Glutamatergic neuron (in vitro differentiated cells): ENCODE measurements at regions not wholly inside any gene's neighbourhood (a gene's known extent, or its start where the extent isn't known, plus 50 kb on each side); places are given as distances from the start of the nearest gene placed in this dataset.

Experiments used
- DNase-seq: peaks from one replicate; pipeline ENCODE4 v3.0.0; 2022
- H3K27ac Mint-ChIP-seq: one replicate; pipeline ENCODE4 v1.8.0; 2020; ENCODE audit warnings: mild to moderate bottlenecking, mixed read lengths, inconsistent platforms; ENCODE audit not compliant: unreplicated experiment
- H3K27me3 Mint-ChIP-seq: one replicate; pipeline ENCODE4 v1.8.0; 2020; ENCODE audit warnings: mild to moderate bottlenecking, moderate library complexity, mixed read lengths, inconsistent platforms; ENCODE audit not compliant: unreplicated experiment
- H3K36me3 Mint-ChIP-seq: one replicate; pipeline ENCODE4 v1.8.0; 2020; ENCODE audit warnings: mild to moderate bottlenecking, mixed read lengths, inconsistent platforms; ENCODE audit not compliant: unreplicated experiment
- H3K4me1 Mint-ChIP-seq: one replicate; pipeline ENCODE4 v1.8.0; 2020; ENCODE audit warnings: mild to moderate bottlenecking, low read depth, mixed read lengths, inconsistent platforms; ENCODE audit not compliant: unreplicated experiment
- H3K4me3 Mint-ChIP-seq: one replicate; pipeline ENCODE4 v1.8.0; 2020; ENCODE audit warnings: mild to moderate bottlenecking, mixed read lengths, inconsistent platforms; ENCODE audit not compliant: unreplicated experiment
- H3K9me3 Mint-ChIP-seq: one replicate; pipeline ENCODE4 v1.8.0; 2020; ENCODE audit warnings: mild to moderate bottlenecking, moderate library complexity, mixed read lengths, inconsistent platforms; ENCODE audit not compliant: unreplicated experiment
- TF ChIP-seq, protein P1 (sequence below): fragments of 200-600 bp; sonication (generic); IDR thresholded peaks from one replicate; pipeline ENCODE4 v1.5.0; 2021; ENCODE audit not compliant: partially characterized antibody, unreplicated experiment

DNA sequence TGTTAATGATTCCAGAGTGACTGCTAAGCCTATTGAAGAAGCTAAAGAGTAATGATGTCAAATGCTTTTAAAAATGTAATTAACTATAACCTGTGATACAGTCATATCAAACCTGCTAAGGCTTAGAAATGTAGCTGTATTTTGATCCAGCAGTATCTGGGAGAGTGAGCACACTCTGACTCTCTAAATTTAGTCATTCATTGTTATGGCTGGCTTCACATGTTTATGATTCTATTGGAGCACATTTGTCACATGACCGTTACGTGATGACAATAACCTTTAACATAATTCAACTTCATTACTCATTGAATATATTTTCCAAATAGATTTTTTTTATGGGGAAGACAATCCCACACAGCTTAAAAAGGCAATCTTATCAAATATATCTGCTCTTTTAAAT lies 587.1 kb downstream of the LMO4 start:
- no peak for DNase-seq
- H3K36me3 Mint-ChIP-seq, result peaks cover 7% of the 10 kb centered on the region
- H3K27ac Mint-ChIP-seq, result no peak overlapping the region
- H3K27me3 Mint-ChIP-seq, result no peaks in the 10 kb centered on the region
- H3K9me3 Mint-ChIP-seq, result peaks cover 4% of the 10 kb centered on the region
- no peak overlapping the region for H3K4me3 Mint-ChIP-seq
- no peaks in the 10 kb centered on the region for H3K4me1 Mint-ChIP-seq
- TF ChIP-seq, protein P1, sequence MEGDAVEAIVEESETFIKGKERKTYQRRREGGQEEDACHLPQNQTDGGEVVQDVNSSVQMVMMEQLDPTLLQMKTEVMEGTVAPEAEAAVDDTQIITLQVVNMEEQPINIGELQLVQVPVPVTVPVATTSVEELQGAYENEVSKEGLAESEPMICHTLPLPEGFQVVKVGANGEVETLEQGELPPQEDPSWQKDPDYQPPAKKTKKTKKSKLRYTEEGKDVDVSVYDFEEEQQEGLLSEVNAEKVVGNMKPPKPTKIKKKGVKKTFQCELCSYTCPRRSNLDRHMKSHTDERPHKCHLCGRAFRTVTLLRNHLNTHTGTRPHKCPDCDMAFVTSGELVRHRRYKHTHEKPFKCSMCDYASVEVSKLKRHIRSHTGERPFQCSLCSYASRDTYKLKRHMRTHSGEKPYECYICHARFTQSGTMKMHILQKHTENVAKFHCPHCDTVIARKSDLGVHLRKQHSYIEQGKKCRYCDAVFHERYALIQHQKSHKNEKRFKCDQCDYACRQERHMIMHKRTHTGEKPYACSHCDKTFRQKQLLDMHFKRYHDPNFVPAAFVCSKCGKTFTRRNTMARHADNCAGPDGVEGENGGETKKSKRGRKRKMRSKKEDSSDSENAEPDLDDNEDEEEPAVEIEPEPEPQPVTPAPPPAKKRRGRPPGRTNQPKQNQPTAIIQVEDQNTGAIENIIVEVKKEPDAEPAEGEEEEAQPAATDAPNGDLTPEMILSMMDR, result no peak

DNA sequence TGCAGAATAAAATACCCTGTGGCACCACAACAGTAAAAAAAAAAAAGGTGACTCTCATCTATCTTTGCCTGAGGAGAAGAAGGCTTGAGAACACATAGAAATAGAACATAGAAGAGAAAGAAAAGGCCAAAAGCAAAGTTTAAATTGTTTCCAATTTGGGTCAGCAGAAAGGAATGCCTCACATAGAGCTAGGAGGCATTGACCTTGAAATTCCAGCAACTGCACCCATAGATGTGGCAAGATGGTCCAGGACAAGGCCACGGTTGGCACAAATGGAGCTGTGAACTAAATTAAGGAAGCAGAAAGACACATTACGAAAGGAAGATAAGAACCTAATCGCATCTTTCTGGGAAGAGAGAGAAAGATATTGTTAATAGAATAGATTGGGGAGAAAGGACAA lies 588.3 kb downstream of the LMO4 start:
- H3K4me3 Mint-ChIP-seq, result no peak overlapping the region
- H3K4me1 Mint-ChIP-seq, result no peaks in the 10 kb centered on the region
- TF ChIP-seq, protein P1, result no peak
- no peak for DNase-seq
- no peaks in the 10 kb centered on the region for H3K27me3 Mint-ChIP-seq
- peaks cover 7% of the 10 kb centered on the region for H3K36me3 Mint-ChIP-seq
- no peak overlapping the region for H3K27ac Mint-ChIP-seq
- peaks cover 4% of the 10 kb centered on the region for H3K9me3 Mint-ChIP-seq

DNA sequence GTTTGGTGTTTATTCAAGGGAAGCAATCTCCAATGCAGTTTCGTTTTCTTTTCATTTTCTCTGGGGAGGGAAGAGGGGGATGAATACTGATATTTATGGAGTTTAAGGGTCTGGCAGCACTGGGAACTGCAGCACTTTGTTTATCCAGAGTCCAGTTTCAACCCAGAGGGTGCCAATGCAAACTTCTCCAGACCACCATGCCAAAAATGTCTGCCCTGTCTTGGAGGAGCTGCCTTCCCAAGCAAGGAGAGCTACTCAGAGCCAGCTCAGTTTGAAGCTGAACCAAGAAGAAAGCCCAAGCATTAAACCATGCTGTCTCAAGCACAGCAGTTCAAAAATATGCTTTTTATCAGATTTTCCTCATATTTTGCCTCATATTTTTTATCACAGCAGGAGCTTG lies 589.7 kb downstream of the LMO4 start:
- TF ChIP-seq, protein P1, result no peak

DNA sequence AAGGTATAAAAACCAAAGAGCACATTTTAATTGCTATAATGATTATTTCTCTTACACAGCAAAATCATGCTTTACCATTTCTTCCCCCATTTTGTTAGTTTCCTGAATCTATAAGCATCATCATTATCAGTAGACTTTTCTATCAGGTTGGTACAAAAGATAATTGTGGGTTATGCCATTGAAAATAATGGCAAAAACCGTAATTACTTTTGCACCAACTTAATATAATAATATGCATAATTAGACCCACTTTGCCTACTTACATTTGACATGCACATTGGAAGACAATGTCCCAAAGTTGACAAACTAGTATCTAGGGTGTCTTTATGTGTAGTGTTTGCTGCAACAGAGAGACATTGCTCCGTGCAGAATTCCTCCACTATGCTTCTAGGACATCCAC lies 594.2 kb downstream of the LMO4 start:
- Mint-ChIP-seq H3K9me3 (no peaks in the 10 kb centered on the region), H3K4me1 (no peaks in the 10 kb centered on the region), H3K27ac (no peak overlapping the region), H3K27me3 (no peaks in the 10 kb centered on the region), H3K4me3 (no peak overlapping the region), H3K36me3 (no peaks in the 10 kb centered on the region)
- TF ChIP-seq, protein P1, result no peak
- no peak for DNase-seq

More for the DNA sequence above, 589.7 kb downstream of the LMO4 start:
- Mint-ChIP-seq H3K4me3 (no peak overlapping the region), H3K27ac (no peak overlapping the region), H3K4me1 (no peaks in the 10 kb centered on the region), H3K9me3 (peaks cover 2% of the 10 kb centered on the region), H3K27me3 (no peaks in the 10 kb centered on the region), H3K36me3 (peaks cover 5% of the 10 kb centered on the region)
- no peak for DNase-seq

DNA sequence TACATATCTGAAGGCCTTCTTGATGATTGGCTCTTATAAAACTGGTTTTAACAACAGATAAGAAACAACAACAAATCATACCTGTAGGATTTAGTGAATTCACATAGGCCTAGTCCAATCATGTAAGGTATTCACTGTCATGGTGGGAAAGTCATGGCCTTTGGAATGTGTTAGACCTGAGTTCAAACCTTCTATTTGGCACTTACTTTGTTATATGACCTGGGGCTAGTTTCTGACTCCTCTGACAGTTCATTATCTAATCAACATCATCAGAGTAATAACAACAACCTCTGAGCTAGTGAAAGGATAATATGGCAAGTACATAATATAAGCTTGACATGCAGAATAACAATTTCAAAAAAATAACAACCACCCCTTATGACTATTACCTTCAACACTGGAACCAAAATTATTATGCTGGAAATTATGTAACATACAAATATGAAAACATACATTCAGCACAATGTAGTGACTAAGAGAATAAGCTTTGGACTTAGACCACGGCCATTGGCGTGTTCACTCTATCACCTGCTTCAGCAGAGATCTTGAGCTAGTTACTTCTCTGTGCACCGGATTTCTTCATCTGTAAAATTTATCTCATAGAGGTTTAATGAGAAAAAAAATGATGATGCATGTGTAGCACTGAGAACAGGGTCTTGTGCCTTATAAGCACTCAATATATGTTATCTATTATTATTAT lies 597.6 kb downstream of the LMO4 start:
- no peak overlapping the region for H3K27ac Mint-ChIP-seq

More for the DNA sequence above, 597.6 kb downstream of the LMO4 start:
- no peaks in the 10 kb centered on the region for H3K27me3 Mint-ChIP-seq
- no peak for DNase-seq
- no peak overlapping the region for H3K4me3 Mint-ChIP-seq
- peaks cover 4% of the 10 kb centered on the region for H3K9me3 Mint-ChIP-seq
- TF ChIP-seq, protein P1, result no peak
- H3K36me3 Mint-ChIP-seq, result no peaks in the 10 kb centered on the region
- H3K4me1 Mint-ChIP-seq, result no peaks in the 10 kb centered on the region
